ENCODE measurements at regions not wholly inside any gene's neighbourhood (a gene's known extent, or its start where the extent isn't known, plus 50 kb on each side); places are given as distances from the start of the nearest gene placed in this dataset.

DNA sequence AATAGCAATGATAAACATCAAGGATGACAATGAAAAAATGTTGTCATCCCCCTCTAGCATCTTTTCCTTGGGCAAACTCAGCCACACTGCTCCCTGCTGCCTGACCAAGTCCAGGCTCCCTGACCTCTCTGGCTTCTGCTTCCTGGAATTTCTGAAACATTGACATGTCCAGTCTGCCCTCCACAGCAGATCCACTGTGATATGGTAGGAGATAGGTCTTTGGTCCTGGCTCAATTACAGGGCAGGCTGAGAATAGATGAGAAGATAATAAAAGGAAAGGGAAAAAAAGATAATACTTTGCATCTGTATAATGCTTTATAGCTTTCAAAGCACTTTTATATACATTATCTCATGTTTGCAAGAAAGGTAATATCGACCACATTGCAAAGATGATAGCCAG, 417.7 kb downstream of the BUD13 start:
- TF ChIP-seq CTCF (conservative IDR thresholded peaks at IDR 0.05 in 1 of 2, IDR thresholded peaks at IDR 0.05 in 1 of 2; ENCODE audit: extremely low read depth in 1 of 2, insufficient read depth in 1 of 2, low read depth in 1 of 2, low read length in 2 of 2) (no peak), EZH2 (IDR thresholded peaks at IDR 0.05; ENCODE audit: borderline replicate concordance, low read length) (no peak)

All from mammary epithelial cell (primary cell).